H1 (cell line): ENCODE measurements at regions not wholly inside any gene's neighbourhood (a gene's known extent, or its start where the extent isn't known, plus 50 kb on each side); places are given as distances from the start of the nearest gene placed in this dataset.

Source experiments
- ASH2L ChIP-seq: fragments of 200-600, 300-600 bp; sonication (generic); IDR thresholded peaks from one replicate; pipeline ENCODE4 v1.7.1; 2017; ENCODE audit warnings: low read length
- BRCA1 ChIP-seq: IDR thresholded peaks from 2 replicates; pipeline ENCODE4 v1.6.1; 2012; ENCODE audit warnings: low read depth, low read length, improper control_type of control experiment
- CTCF ChIP-seq, 3 experiments: IDR thresholded peaks; 1 replicate in 2 of 3; 2 replicates in 1 of 3; pipeline versions ENCODE4 v1.5.1 to v1.6.1; 2011; ENCODE audit warnings: low read length in 3 of 3, mild to moderate bottlenecking in 3 of 3, inconsistent platforms in 2 of 3, low read depth in 1 of 3, moderate library complexity in 1 of 3; ENCODE audit not compliant: insufficient read depth in 1 of 3; ENCODE audit errors: control extremely low read depth in 1 of 3
- EGR1 ChIP-seq: IDR thresholded peaks from 2 replicates; pipeline ENCODE4 v1.6.1; 2011; ENCODE audit warnings: low read depth, low read length, borderline replicate concordance
- EP300 ChIP-seq, 2 experiments: IDR thresholded peaks; 1 replicate in 1 of 2; 2 replicates in 1 of 2; pipeline ENCODE4 v1.6.1; 2011 to 2012; ENCODE audit warnings: low read depth in 2 of 2, low read length in 2 of 2, mild to moderate bottlenecking in 2 of 2, borderline replicate concordance in 1 of 2, inconsistent platforms in 1 of 2, moderate library complexity in 1 of 2
- FOSL1 ChIP-seq: IDR thresholded peaks from 2 replicates; pipeline ENCODE4 v1.6.1; 2011; ENCODE audit warnings: mild to moderate bottlenecking, low read depth, low read length, moderate library complexity; ENCODE audit not compliant: insufficient read depth
- HDAC2 ChIP-seq, 2 experiments: fragments of 300-600 bp in 1 of 2; sonication (generic) in 1 of 2; IDR thresholded peaks; 2 replicates each; pipeline ENCODE4 v1.6.1; 2011 to 2012; ENCODE audit warnings: low read depth in 2 of 2, low read length in 2 of 2, mild to moderate bottlenecking in 2 of 2, moderate library complexity in 2 of 2, borderline replicate concordance in 1 of 2, inconsistent platforms in 1 of 2
- POLR2AphosphoS5 ChIP-seq: IDR thresholded peaks from 2 replicates; pipeline ENCODE4 v1.6.1; 2011; ENCODE audit warnings: low read depth, low read length
- SIN3A ChIP-seq, 2 experiments: IDR thresholded peaks in 1 of 2; conservative IDR thresholded peaks in 1 of 2; 2 replicates each; pipeline ENCODE4 v1.6.1; 2011 to 2012; ENCODE audit warnings: low read length in 2 of 2, improper control_type of control experiment in 1 of 2, low read depth in 1 of 2, mild to moderate bottlenecking in 1 of 2
- TCF12 ChIP-seq: IDR thresholded peaks from 2 replicates; pipeline ENCODE4 v1.6.1; 2011; ENCODE audit warnings: low read depth, mild to moderate bottlenecking, low read length
- YY1 ChIP-seq: IDR thresholded peaks from 2 replicates; pipeline ENCODE4 v1.6.1; 2011; ENCODE audit warnings: low read depth, mild to moderate bottlenecking, low read length

DNA sequence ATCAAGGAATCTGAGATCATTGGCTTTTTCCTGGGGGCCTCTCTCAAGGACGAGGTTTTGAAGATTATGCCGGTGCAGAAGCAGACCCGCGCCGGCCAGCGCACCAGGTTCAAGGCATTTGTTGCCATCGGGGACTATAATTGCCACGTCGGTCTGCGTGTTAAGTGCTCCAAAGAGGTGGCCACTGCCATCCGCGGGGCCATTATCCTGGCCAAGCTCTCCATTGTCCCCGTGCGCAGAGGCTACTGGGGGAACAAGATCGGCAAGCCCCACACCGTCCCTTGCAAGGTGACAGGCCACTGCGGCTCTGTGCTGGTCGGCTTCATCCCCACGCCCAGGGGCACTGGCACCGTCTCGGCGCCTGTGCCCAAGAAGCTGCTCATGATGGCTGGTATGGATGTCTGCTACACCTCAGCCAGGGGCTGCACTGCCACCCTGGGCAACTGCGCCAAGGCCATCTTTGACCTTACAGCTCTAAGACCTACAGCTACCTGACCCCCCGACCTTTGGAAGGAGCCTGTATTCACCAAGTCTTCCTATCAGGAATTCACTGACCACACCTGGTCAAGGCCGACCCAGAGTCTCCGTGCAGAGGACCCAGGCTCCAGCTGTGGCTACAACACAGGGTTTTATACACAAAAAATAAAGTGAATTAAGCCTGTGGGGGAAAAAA is 141.8 kb downstream of the SOCS6 start:
- TF ChIP-seq CTCF (IDR thresholded peaks at IDR 0.05; ENCODE audit: control extremely low read depth in 1 of 3, insufficient read depth in 1 of 3, low read depth in 1 of 3, low read length in 3 of 3) (no peak), POLR2AphosphoS5 (no peak), SIN3A (conservative IDR thresholded peaks at IDR 0.05 in 1 of 2, IDR thresholded peaks at IDR 0.05 in 1 of 2; ENCODE audit: low read depth in 1 of 2, low read length in 2 of 2) (no peak), YY1 (no peak), HDAC2 (IDR thresholded peaks at IDR 0.05; ENCODE audit: borderline replicate concordance in 1 of 2, low read depth in 2 of 2, low read length in 2 of 2) (no peak), BRCA1 (no peak), EGR1 (no peak), EP300 (IDR thresholded peaks at IDR 0.05; ENCODE audit: borderline replicate concordance in 1 of 2, low read depth in 2 of 2, low read length in 2 of 2) (no peak), FOSL1 (no peak), TCF12 (no peak), ASH2L (no peak)
